ENCODE measurements at regions not wholly inside any gene's neighbourhood (a gene's known extent, or its start where the extent isn't known, plus 50 kb on each side); places are given as distances from the start of the nearest gene placed in this dataset.
"Not testable (repeated sequence)": the region's sequence is repeated elsewhere in the genome, so short reads cannot be mapped to it uniquely, and the experiment has no call there.

DNA sequence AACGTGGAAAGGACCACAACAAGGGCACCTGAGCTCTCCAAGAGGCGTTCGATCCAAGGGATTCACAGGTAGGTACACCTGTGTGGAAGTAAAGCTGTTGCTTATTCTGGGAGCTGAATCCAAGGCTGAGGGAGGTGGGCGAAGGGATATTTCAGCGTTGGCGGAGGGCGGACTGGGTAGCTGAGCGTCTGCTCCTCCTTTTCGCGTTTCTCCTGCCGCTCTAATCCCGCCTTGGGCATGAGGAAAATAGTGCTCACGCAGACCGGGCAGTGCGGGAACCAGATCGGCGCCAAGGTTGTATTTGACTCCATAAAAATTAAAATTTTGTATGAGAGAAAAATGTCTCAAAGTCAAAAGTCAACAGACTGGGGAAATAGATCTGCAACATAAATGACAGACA, 3966.2 kb upstream of the OR11H1 start:
- H3K4me3 Mint-ChIP-seq; H3K36me3 Mint-ChIP-seq; DNase-seq; H3K4me1 ChIP-seq (ENCODE audit: control insufficient read depth, insufficient read depth, low read length); H3K27ac Mint-ChIP-seq; H3K27me3 Mint-ChIP-seq (ENCODE audit: low read depth in 2 of 2); H3K9me3 ChIP-seq (ENCODE audit: control insufficient read depth, insufficient read depth, low read length); H3K4me1 Mint-ChIP-seq; H3K36me3 ChIP-seq (ENCODE audit: control insufficient read depth, insufficient read depth, low read length); H3K4me3 ChIP-seq (ENCODE audit: low read length); intact Hi-C loops (cut with micrococcal nuclease); ATAC-seq; H3K27me3 ChIP-seq (ENCODE audit: control insufficient read depth, insufficient read depth, low read length); H3K27ac ChIP-seq (ENCODE audit: low read length): not testable (repeated sequence)
- H3K9me3 Mint-ChIP-seq = peaks cover 8 to 13% of the 10 kb centered on the region in 2 donors
- 70% methylated on average over 17 of the region's 17 CpGs for WGBS (ENCODE audit: insufficient coverage)

DNA sequence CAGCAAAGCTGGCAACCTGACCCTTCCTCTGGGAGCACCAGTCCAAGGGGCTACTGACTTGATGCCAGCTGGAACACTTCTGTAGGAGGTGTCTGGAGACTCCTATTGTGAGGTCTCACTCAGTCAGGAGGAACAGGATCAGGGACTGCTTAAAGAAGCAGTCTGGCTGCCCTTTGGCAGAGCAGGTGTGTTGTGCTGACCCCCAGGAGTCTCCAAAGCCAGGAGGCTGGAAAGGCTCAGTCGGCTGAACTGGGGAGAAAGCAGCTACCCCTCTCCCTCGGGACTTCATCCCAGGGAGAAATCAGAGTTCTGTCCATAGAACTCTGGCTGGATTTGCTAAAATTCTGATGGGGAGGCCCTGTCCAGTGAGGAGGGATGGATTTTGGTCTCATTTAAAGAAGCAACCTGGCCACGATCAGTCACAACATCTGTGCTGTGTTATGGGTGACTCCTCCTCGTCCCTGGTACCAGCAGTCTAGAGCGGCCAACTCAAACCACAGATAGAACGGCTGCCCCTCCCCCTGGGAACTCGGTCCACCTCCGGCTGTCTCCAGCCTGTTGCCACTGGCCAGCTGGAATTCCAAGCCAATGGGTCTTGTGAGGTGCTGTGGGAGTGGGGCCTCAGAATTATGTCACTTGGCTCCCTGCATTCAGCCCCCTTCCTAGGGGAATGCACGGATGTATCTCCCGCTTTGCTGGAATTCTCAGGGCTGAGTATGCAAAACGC, 3959.0 kb upstream of the OR11H1 start:
- H3K4me3 Mint-ChIP-seq; H3K4me1 Mint-ChIP-seq; intact Hi-C loops (cut with micrococcal nuclease); H3K27ac Mint-ChIP-seq; H3K4me3 ChIP-seq (ENCODE audit: low read length); H3K36me3 ChIP-seq (ENCODE audit: control insufficient read depth, insufficient read depth, low read length); H3K4me1 ChIP-seq (ENCODE audit: control insufficient read depth, insufficient read depth, low read length); DNase-seq; H3K27ac ChIP-seq (ENCODE audit: low read length); ATAC-seq; H3K27me3 Mint-ChIP-seq (ENCODE audit: low read depth in 2 of 2); H3K27me3 ChIP-seq (ENCODE audit: control insufficient read depth, insufficient read depth, low read length): not testable (repeated sequence)
- peaks cover 33% of the 10 kb centered on the region for H3K9me3 ChIP-seq (ENCODE audit: control insufficient read depth, insufficient read depth, low read length)
- peaks cover 19 to 34% of the 10 kb centered on the region in 2 donors for H3K9me3 Mint-ChIP-seq
- 83% methylated on average over 10 of the region's 11 CpGs for WGBS (ENCODE audit: insufficient coverage)
- peaks cover 32% of the 10 kb centered on the region for H3K36me3 Mint-ChIP-seq

DNA sequence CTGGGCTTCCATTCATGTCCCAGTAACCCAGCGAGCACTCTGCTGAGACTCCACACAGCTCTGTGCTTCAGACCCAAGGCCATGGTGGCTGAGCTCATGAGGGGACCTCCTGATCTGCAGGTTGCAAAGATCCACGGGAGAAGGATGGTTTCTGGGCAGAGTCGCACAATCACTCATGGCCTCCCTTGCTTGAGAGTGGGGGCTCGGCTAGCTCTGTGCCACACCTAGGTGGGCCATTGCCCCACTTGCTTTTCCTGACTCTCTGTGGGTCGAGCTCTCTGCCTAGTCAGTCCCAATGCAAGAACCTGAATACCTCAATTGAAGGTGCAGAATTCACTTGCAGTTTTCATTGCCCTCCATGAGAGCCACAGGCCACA, 3958.4 kb upstream of the OR11H1 start:
- ATAC-seq; H3K4me1 Mint-ChIP-seq; H3K27ac Mint-ChIP-seq; intact Hi-C loops (cut with micrococcal nuclease); H3K4me3 Mint-ChIP-seq; H3K4me1 ChIP-seq (ENCODE audit: control insufficient read depth, insufficient read depth, low read length); H3K27me3 Mint-ChIP-seq (ENCODE audit: low read depth in 2 of 2); DNase-seq; H3K27me3 ChIP-seq (ENCODE audit: control insufficient read depth, insufficient read depth, low read length); H3K27ac ChIP-seq (ENCODE audit: low read length); H3K36me3 ChIP-seq (ENCODE audit: control insufficient read depth, insufficient read depth, low read length); H3K4me3 ChIP-seq (ENCODE audit: low read length): not testable (repeated sequence)
- Mint-ChIP-seq H3K36me3 (peaks cover 37% of the 10 kb centered on the region), H3K9me3 (peaks cover 21 to 37% of the 10 kb centered on the region in 2 donors)
- WGBS (ENCODE audit: insufficient coverage) = 65% methylated on average over 5 of the region's 5 CpGs
- H3K9me3 ChIP-seq (ENCODE audit: control insufficient read depth, insufficient read depth, low read length) = peaks cover 38% of the 10 kb centered on the region

DNA sequence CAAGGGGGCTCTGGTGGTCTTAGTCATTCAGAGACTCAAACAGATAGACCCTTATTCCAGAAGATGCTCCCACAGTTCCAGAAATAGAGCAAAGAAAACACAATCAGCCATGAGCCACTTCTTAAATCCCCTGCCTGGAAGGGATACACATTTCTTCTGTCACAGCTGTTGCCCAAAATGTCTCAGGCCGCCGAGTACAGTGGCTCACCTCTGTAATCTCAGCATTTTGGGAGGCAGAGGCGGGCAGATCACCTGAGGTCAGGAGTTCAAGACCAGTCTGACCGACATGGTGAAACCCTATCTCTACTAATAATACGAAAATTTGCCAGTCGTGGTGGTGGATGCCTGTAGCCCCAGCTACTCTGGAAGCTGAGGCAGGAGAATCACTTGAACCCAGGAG, 3954.8 kb upstream of the OR11H1 start:
- WGBS (ENCODE audit: insufficient coverage) = 68% methylated on average over 6 of the region's 6 CpGs
- H3K4me1 ChIP-seq (ENCODE audit: control insufficient read depth, insufficient read depth, low read length); H3K27me3 Mint-ChIP-seq (ENCODE audit: low read depth in 2 of 2); H3K4me3 Mint-ChIP-seq; H3K4me3 ChIP-seq (ENCODE audit: low read length); H3K27ac ChIP-seq (ENCODE audit: low read length); H3K27ac Mint-ChIP-seq; H3K36me3 ChIP-seq (ENCODE audit: control insufficient read depth, insufficient read depth, low read length); H3K27me3 ChIP-seq (ENCODE audit: control insufficient read depth, insufficient read depth, low read length); DNase-seq; ATAC-seq; intact Hi-C loops (cut with micrococcal nuclease); H3K4me1 Mint-ChIP-seq: not testable (repeated sequence)
- Mint-ChIP-seq H3K9me3 (peaks cover 23 to 39% of the 10 kb centered on the region in 2 donors), H3K36me3 (peaks cover 51% of the 10 kb centered on the region)
- H3K9me3 ChIP-seq (ENCODE audit: control insufficient read depth, insufficient read depth, low read length) = peaks cover 56% of the 10 kb centered on the region

DNA sequence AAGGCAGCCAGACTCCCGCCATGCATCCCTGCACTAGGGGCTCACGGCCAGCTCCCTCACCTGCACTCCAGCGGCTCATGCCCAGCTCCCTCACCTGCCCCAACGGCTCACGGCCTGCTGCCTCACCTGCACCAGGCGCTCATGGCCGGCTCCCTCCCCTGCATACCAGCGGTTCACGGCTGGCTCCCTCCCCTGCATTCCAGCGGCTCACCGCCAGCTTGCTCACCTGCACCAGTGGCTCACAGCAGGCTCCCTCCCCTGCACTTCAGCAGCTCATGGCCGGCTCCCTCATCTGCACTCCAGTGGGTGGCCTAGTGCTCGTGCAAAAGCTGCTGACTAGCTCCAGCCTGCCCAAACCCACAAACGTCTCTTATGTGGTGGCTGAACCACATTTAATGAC, 3953.8 kb upstream of the OR11H1 start:
- intact Hi-C loops (cut with micrococcal nuclease); H3K36me3 ChIP-seq (ENCODE audit: control insufficient read depth, insufficient read depth, low read length); H3K4me1 ChIP-seq (ENCODE audit: control insufficient read depth, insufficient read depth, low read length); H3K4me3 ChIP-seq (ENCODE audit: low read length); H3K27me3 Mint-ChIP-seq (ENCODE audit: low read depth in 2 of 2); DNase-seq; H3K4me3 Mint-ChIP-seq; H3K4me1 Mint-ChIP-seq; H3K27ac ChIP-seq (ENCODE audit: low read length); H3K27ac Mint-ChIP-seq; H3K27me3 ChIP-seq (ENCODE audit: control insufficient read depth, insufficient read depth, low read length): not testable (repeated sequence)
- Mint-ChIP-seq H3K36me3 (peaks cover 51% of the 10 kb centered on the region), H3K9me3 (peaks cover 23 to 41% of the 10 kb centered on the region in 2 donors)
- H3K9me3 ChIP-seq (ENCODE audit: control insufficient read depth, insufficient read depth, low read length) = peaks cover 56% of the 10 kb centered on the region
- 80% methylated on average over 14 of the region's 14 CpGs for WGBS (ENCODE audit: insufficient coverage)
- peak in 1 of 3 donors; percentile 10 for ATAC-seq

DNA sequence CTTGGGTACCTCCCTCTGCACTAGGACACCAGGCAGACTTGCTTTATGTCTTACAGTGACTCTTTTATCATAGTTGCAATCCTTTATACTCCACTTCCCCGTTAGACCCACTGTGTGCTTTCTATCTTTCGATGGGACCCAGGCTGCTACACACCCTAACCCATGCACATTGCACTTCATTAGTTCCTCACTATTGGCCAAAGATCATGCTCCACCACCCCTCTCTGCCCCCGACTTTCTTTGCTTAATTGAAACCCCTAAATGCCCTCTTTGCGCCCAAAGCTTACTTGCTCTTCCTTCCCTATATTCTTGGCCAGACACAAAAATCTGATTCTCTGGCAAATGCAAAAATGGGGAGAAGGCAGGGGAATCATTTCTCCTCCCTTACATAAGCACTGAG, 3953.3 kb upstream of the OR11H1 start:
- H3K27me3 ChIP-seq (ENCODE audit: control insufficient read depth, insufficient read depth, low read length); H3K27me3 Mint-ChIP-seq (ENCODE audit: low read depth in 2 of 2); H3K36me3 ChIP-seq (ENCODE audit: control insufficient read depth, insufficient read depth, low read length); ATAC-seq; H3K4me1 ChIP-seq (ENCODE audit: control insufficient read depth, insufficient read depth, low read length); H3K4me3 Mint-ChIP-seq; DNase-seq; H3K27ac Mint-ChIP-seq; intact Hi-C loops (cut with micrococcal nuclease); H3K4me3 ChIP-seq (ENCODE audit: low read length); H3K27ac ChIP-seq (ENCODE audit: low read length); H3K4me1 Mint-ChIP-seq: not testable (repeated sequence)
- peaks cover 52% of the 10 kb centered on the region for H3K9me3 ChIP-seq (ENCODE audit: control insufficient read depth, insufficient read depth, low read length)
- WGBS (ENCODE audit: insufficient coverage) = 57% methylated on average over 4 of the region's 4 CpGs
- Mint-ChIP-seq H3K36me3 (peaks cover 56% of the 10 kb centered on the region), H3K9me3 (peaks cover 27 to 44% of the 10 kb centered on the region in 2 donors)

DNA sequence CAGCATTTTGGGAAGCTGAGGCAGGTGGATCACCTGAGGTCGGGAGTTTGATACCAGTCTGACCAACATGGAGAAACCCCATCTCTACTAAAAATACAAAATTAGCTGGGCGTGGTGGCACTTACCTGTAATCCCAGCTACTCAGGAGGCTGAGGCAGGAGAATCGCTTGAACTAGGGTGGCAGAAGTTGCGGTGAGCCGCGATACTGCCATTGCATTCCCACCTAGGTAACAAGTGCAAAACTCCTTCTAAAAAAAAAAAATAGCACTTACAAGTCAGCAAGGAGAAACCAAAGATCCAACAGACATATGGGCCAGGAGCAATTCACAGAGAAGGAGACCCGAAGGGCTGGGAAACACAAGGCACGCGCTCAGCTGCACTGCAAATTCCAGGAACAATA, 3951.3 kb upstream of the OR11H1 start:
- intact Hi-C loops (cut with micrococcal nuclease); H3K27me3 ChIP-seq (ENCODE audit: control insufficient read depth, insufficient read depth, low read length); H3K27me3 Mint-ChIP-seq (ENCODE audit: low read depth in 2 of 2); H3K27ac Mint-ChIP-seq; H3K27ac ChIP-seq (ENCODE audit: low read length); H3K4me3 ChIP-seq (ENCODE audit: low read length); DNase-seq; H3K4me1 Mint-ChIP-seq; H3K4me1 ChIP-seq (ENCODE audit: control insufficient read depth, insufficient read depth, low read length); H3K4me3 Mint-ChIP-seq; H3K36me3 ChIP-seq (ENCODE audit: control insufficient read depth, insufficient read depth, low read length); ATAC-seq: not testable (repeated sequence)
- H3K36me3 Mint-ChIP-seq = peaks cover 55% of the 10 kb centered on the region
- H3K9me3 ChIP-seq (ENCODE audit: control insufficient read depth, insufficient read depth, low read length) = peaks cover 58% of the 10 kb centered on the region
- 72% methylated on average over 9 of the region's 9 CpGs for WGBS (ENCODE audit: insufficient coverage)
- peaks cover 24 to 45% of the 10 kb centered on the region in 2 donors for H3K9me3 Mint-ChIP-seq

DNA sequence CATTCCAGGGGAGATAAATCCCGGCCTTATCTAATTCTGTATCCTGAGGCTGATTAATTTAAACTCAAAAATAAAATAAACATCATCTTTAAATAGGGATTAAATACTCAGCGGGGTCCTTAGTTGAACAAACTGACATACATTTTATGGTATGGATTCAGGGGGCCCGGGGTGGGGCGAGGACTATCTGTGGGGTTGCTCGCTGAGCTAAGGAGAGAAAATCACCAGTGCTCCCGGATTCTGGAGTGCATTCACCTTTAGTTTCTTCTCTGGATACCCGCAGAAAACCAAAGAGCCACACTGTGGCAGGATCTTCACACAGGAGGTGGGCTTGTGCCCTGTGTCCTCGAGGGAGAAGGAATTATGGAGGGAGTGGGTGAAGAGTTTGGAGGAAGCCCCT, 3949.9 kb upstream of the OR11H1 start:
- H3K27me3 ChIP-seq (ENCODE audit: control insufficient read depth, insufficient read depth, low read length); H3K36me3 ChIP-seq (ENCODE audit: control insufficient read depth, insufficient read depth, low read length); DNase-seq; H3K4me1 ChIP-seq (ENCODE audit: control insufficient read depth, insufficient read depth, low read length); H3K27me3 Mint-ChIP-seq (ENCODE audit: low read depth in 2 of 2); H3K27ac ChIP-seq (ENCODE audit: low read length); H3K4me1 Mint-ChIP-seq; H3K4me3 Mint-ChIP-seq; H3K4me3 ChIP-seq (ENCODE audit: low read length); intact Hi-C loops (cut with micrococcal nuclease); ATAC-seq; H3K27ac Mint-ChIP-seq: not testable (repeated sequence)
- peaks cover 52% of the 10 kb centered on the region for H3K9me3 ChIP-seq (ENCODE audit: control insufficient read depth, insufficient read depth, low read length)
- Mint-ChIP-seq H3K9me3 (peaks cover 27 to 47% of the 10 kb centered on the region in 2 donors), H3K36me3 (peaks cover 55% of the 10 kb centered on the region)
- 65% methylated on average over 8 of the region's 8 CpGs for WGBS (ENCODE audit: insufficient coverage)
